Endodermal cell (in vitro differentiated cells): ENCODE measurements at regions not wholly inside any gene's neighbourhood (a gene's known extent, or its start where the extent isn't known, plus 50 kb on each side); places are given as distances from the start of the nearest gene placed in this dataset.

Source experiments
- DNase-seq: peaks from one replicate; pipeline ENCODE4 v3.0.0-alpha.2; 2017
- H3K27ac ChIP-seq: 2 replicates; pipeline ENCODE4 v1.5.1; 2013; ENCODE audit warnings: mild to moderate bottlenecking, low read depth, low read length, moderate library complexity
- H3K27me3 ChIP-seq: 2 replicates; pipeline ENCODE4 v1.6.1; 2013; ENCODE audit warnings: mild to moderate bottlenecking, low read length, moderate library complexity; ENCODE audit not compliant: insufficient read depth, control insufficient read depth, poor library complexity, severe bottlenecking
- H3K36me3 ChIP-seq: 2 replicates; pipeline ENCODE4 v1.7.0; 2013; ENCODE audit warnings: mild to moderate bottlenecking, low read length, moderate library complexity; ENCODE audit not compliant: control insufficient read depth, insufficient read depth
- H3K4me1 ChIP-seq: one replicate; pipeline ENCODE4 v1.7.0; 2013; ENCODE audit warnings: low read length; ENCODE audit not compliant: control insufficient read depth, insufficient read depth
- H3K4me3 ChIP-seq: 2 replicates; pipeline ENCODE4 v1.5.1; 2013; ENCODE audit warnings: mild to moderate bottlenecking, low read length, moderate library complexity
- H3K9ac ChIP-seq: 2 replicates; pipeline ENCODE4 v1.6.1; 2013; ENCODE audit warnings: mild to moderate bottlenecking, low read length, moderate library complexity; ENCODE audit not compliant: poor library complexity, severe bottlenecking; ENCODE audit errors: extremely low read depth
- H3K9me3 ChIP-seq: 2 replicates; pipeline ENCODE4 v1.6.1; 2013; ENCODE audit warnings: mild to moderate bottlenecking, low read length, moderate library complexity; ENCODE audit not compliant: control insufficient read depth
- H3K27ac Mint-ChIP-seq: 2 replicates; pipeline ENCODE4 v1.8.0; 2020; ENCODE audit warnings: mixed read lengths
- H3K27me3 Mint-ChIP-seq: 2 replicates; pipeline ENCODE4 v1.8.0; 2021; ENCODE audit warnings: mild to moderate bottlenecking, mixed read lengths; ENCODE audit not compliant: insufficient read depth
- H3K36me3 Mint-ChIP-seq: 2 replicates; pipeline ENCODE4 v1.8.0; 2020; ENCODE audit warnings: low read depth, mixed read lengths
- H3K4me1 Mint-ChIP-seq: 2 replicates; pipeline ENCODE4 v1.8.0; 2020; ENCODE audit warnings: mixed read lengths
- H3K4me3 Mint-ChIP-seq: 2 replicates; pipeline ENCODE4 v1.8.0; 2020; ENCODE audit warnings: mild to moderate bottlenecking, moderate library complexity, mixed read lengths
- H3K9me3 Mint-ChIP-seq: 2 replicates; pipeline ENCODE4 v1.8.0; 2020; ENCODE audit warnings: mild to moderate bottlenecking, mixed read lengths
- WGBS, 2 experiments: methylation state at CpG; one replicate each; pipeline versions ENCODE4 v1.1.5 to v1.1.7; 2013; ENCODE audit warnings: missing lambda C conversion rate in 2 of 2, mixed read lengths in 1 of 2; ENCODE audit not compliant: insufficient coverage in 1 of 2, insufficient read length in 1 of 2; 5-methylcytosine and 5-hydroxymethylcytosine counted together
- TF ChIP-seq, protein P1 (sequence below): fragments of 200-600 bp; sonication (generic); conservative IDR thresholded peaks from 2 replicates; pipeline ENCODE4 v1.5.0; 2021; ENCODE audit warnings: antibody characterized with exemption, mild to moderate bottlenecking

- H3K36me3 ChIP-seq = no peaks in the 10 kb centered on the region
- H3K9me3 ChIP-seq = no peaks in the 10 kb centered on the region
- no peak overlapping the region for H3K9ac ChIP-seq
- H3K4me3 Mint-ChIP-seq = no peak overlapping the region
- H3K27me3 Mint-ChIP-seq = no peaks in the 10 kb centered on the region
- no peaks in the 10 kb centered on the region for H3K9me3 Mint-ChIP-seq
- TF ChIP-seq, protein P1, sequence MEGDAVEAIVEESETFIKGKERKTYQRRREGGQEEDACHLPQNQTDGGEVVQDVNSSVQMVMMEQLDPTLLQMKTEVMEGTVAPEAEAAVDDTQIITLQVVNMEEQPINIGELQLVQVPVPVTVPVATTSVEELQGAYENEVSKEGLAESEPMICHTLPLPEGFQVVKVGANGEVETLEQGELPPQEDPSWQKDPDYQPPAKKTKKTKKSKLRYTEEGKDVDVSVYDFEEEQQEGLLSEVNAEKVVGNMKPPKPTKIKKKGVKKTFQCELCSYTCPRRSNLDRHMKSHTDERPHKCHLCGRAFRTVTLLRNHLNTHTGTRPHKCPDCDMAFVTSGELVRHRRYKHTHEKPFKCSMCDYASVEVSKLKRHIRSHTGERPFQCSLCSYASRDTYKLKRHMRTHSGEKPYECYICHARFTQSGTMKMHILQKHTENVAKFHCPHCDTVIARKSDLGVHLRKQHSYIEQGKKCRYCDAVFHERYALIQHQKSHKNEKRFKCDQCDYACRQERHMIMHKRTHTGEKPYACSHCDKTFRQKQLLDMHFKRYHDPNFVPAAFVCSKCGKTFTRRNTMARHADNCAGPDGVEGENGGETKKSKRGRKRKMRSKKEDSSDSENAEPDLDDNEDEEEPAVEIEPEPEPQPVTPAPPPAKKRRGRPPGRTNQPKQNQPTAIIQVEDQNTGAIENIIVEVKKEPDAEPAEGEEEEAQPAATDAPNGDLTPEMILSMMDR = no peak
- H3K4me3 ChIP-seq = no peak overlapping the region
- H3K4me1 ChIP-seq = no peaks in the 10 kb centered on the region
- peaks cover 8% of the 10 kb centered on the region for H3K4me1 Mint-ChIP-seq
- 55 to 66% methylated on average over 15 to 17 of the region's 17 CpGs for WGBS, 2 experiments
- H3K36me3 Mint-ChIP-seq = no peaks in the 10 kb centered on the region
- peak; percentile 73 for DNase-seq
- peak overlapping the region; percentile 32 for H3K27ac Mint-ChIP-seq
- peak overlapping the region; percentile 59 for H3K27ac ChIP-seq
- H3K27me3 ChIP-seq = no peaks in the 10 kb centered on the region
These were observed 106.2 kb upstream of the CELF2 start for GRCh38 chr10:10911471-10911921.

DNA sequence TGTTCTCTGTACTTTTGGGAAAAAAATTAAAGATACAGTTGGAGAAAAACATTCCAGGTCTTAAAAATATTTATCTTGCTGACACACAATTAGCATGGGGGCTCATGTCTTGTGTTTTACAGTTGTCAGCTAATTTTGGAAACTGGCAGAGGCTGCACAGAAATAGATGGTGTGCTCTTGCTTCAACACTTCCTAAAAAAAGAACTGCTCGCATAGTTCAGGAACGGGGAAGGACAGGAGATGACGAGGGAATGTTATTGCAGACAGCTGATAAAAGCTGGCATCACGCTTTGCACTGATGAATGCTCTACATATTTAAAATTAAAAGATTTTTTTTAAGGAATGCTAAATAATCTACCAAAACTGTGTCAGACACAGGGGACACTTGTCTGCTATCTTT, 103.5 kb upstream of the CELF2 start:
- no peak overlapping the region for H3K27ac ChIP-seq

DNA sequence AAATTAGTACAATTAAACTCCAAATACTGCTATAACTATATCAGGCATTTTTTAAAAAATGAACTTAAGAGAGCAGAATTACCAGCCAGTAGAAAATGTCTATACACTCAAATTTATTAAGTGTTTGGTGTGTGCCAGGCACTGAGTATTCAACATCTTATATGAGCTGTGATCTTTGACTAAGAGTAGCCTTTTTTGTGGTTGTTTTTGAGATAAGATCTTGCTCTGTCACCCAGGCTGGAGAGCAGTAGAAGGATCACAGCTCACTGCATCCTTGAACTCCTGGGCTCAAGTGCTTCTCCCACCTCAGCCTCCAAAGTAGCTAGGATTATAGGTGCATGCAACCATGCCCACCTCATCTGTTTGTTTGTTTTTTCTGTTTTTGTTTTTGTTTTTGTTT, 102.5 kb upstream of the CELF2 start:
- Mint-ChIP-seq H3K27me3 (no peaks in the 10 kb centered on the region), H3K4me3 (no peak overlapping the region), H3K4me1 (peaks cover 21% of the 10 kb centered on the region), H3K36me3 (no peaks in the 10 kb centered on the region), H3K27ac (no peak overlapping the region), H3K9me3 (no peaks in the 10 kb centered on the region)
- Histone ChIP-seq H3K27me3 (no peaks in the 10 kb centered on the region), H3K9ac (no peak overlapping the region), H3K9me3 (no peaks in the 10 kb centered on the region), H3K4me1 (peaks cover 4% of the 10 kb centered on the region), H3K4me3 (no peak overlapping the region), H3K27ac (no peak overlapping the region), H3K36me3 (no peaks in the 10 kb centered on the region)
- TF ChIP-seq, protein P1 = no peak
- no peak for DNase-seq

More for the DNA sequence above, 103.5 kb upstream of the CELF2 start:
- H3K9me3 Mint-ChIP-seq = no peaks in the 10 kb centered on the region
- no peaks in the 10 kb centered on the region for H3K27me3 Mint-ChIP-seq
- H3K4me3 Mint-ChIP-seq = no peak overlapping the region
- peaks cover 4% of the 10 kb centered on the region for H3K4me1 ChIP-seq
- H3K4me3 ChIP-seq = no peak overlapping the region
- H3K36me3 Mint-ChIP-seq = no peaks in the 10 kb centered on the region
- TF ChIP-seq, protein P1 = no peak
- H3K9ac ChIP-seq = no peak overlapping the region
- no peaks in the 10 kb centered on the region for H3K27me3 ChIP-seq
- 87 to 98% methylated on average over 3 to 4 of the region's 4 CpGs for whole genome bisulfite sequencing, 2 experiments
- H3K27ac Mint-ChIP-seq = no peak overlapping the region
- H3K36me3 ChIP-seq = no peaks in the 10 kb centered on the region
- no peak for DNase-seq
- H3K4me1 Mint-ChIP-seq = peaks cover 21% of the 10 kb centered on the region
- H3K9me3 ChIP-seq = no peaks in the 10 kb centered on the region
